Activated CD8-positive, alpha-beta T cell treated with anti-CD3 and anti-CD28 coated beads, Interleukin-2, amount 10 ng/mL, durations not matched to agents 7 days and 5 days (primary cell): ENCODE measurements at regions not wholly inside any gene's neighbourhood (a gene's known extent, or its start where the extent isn't known, plus 50 kb on each side); places are given as distances from the start of the nearest gene placed in this dataset.
"Not testable (repeated sequence)": the region's sequence is repeated elsewhere in the genome, so short reads cannot be mapped to it uniquely, and the experiment has no call there.

Experiments
- ATAC-seq: fragments of 150-1000 bp; cut with Tn5 transposase; one replicate; pipeline ENCODE4 v1.10.0; 2021; ENCODE audit warnings: moderate library complexity
- CTCF ChIA-PET: fragments of 350-600 bp; sonication (Branson Sonifier 250); formaldehyde crosslinking; loops from one replicate; lab custom pipeline; 2021; ENCODE audit warnings: antibody characterized with exemption; lab: Charles Lee
- POLR2A ChIA-PET: fragments of 350-600 bp; sonication (Branson Sonifier 250); formaldehyde crosslinking; loops from one replicate; lab custom pipeline; 2021; ENCODE audit warnings: antibody characterized with exemption; lab: Charles Lee
- DNase-seq: peaks from one replicate; pipeline ENCODE4 v3.0.0-alpha.2; 2020
- H3K27ac Mint-ChIP-seq: one replicate; pipeline ENCODE4 v1.8.0; 2021; ENCODE audit warnings: mild to moderate bottlenecking, mixed read lengths
- H3K27me3 Mint-ChIP-seq: one replicate; pipeline ENCODE4 v1.8.0; 2021; ENCODE audit warnings: low read depth, mixed read lengths
- H3K36me3 Mint-ChIP-seq: one replicate; pipeline ENCODE4 v1.8.0; 2021; ENCODE audit warnings: low read depth, mixed read lengths
- H3K4me1 Mint-ChIP-seq: one replicate; pipeline ENCODE4 v1.8.0; 2021; ENCODE audit warnings: low read depth, mixed read lengths
- H3K4me3 Mint-ChIP-seq: one replicate; pipeline ENCODE4 v1.8.0; 2021; ENCODE audit warnings: mild to moderate bottlenecking, mixed read lengths
- H3K9me3 Mint-ChIP-seq: one replicate; pipeline ENCODE4 v1.8.0; 2022; ENCODE audit warnings: mixed read lengths; ENCODE audit not compliant: insufficient read depth

DNA sequence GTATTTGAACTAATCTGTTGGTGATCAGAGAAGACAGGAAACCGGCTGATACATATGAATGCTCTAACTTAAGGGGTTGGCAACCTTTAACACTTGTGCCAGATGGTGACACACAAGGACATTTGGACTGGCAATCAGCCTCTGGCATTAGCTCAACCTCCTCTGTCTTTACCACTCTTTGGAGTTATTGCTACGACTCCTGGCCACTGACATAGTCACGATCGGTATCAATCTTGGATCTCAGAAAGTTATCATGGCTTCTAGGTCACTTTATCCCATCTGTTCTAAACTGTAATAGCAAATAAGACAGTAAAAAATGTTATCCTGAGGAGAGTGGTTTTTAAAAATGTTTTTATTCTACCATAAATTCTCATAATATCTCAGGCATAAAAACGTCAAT is 575.2 kb upstream of the MDGA2 start:
- ATAC-seq (no peak), DNase-seq (no peak)
- H3K27me3 Mint-ChIP-seq = no peaks in the 10 kb centered on the region
- H3K9me3 Mint-ChIP-seq = peaks cover 3% of the 10 kb centered on the region
- no peaks in the 10 kb centered on the region for H3K36me3 Mint-ChIP-seq
- H3K27ac Mint-ChIP-seq = no peak overlapping the region
- POLR2A ChIA-PET = no interaction called here
- CTCF ChIA-PET = no interaction called here
- no peaks in the 10 kb centered on the region for H3K4me1 Mint-ChIP-seq
- H3K4me3 Mint-ChIP-seq = no peak overlapping the region

GRCh38 chr14:48247977-48248376 is 572.6 kb upstream of the MDGA2 start:
- ATAC-seq (no peak), DNase-seq (no peak)
- Mint-ChIP-seq H3K9me3 (peaks cover 3% of the 10 kb centered on the region), H3K4me3 (no peak overlapping the region), H3K36me3 (no peaks in the 10 kb centered on the region), H3K27me3 (no peaks in the 10 kb centered on the region), H3K4me1 (no peaks in the 10 kb centered on the region), H3K27ac (no peak overlapping the region)
- POLR2A ChIA-PET = no interaction called here
- CTCF ChIA-PET = no interaction called here

DNA sequence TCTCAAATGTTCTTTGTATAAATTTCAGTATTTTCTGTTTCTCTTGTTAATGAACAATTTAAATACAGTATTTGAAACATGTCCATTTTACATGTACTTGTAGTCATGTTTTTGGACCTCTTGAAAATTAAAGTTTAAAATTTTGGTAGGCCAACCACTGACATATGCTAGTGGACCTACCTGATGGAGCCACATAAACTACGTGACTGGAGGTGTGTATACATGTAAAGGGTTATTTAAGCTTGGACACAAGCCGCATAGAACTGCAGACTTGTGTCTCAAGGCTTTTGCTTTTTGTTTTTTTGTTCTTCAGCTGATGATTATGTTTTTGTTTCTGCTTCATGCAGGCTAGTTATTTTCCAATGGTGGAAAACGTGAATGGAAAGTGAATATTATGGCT is 568.5 kb upstream of the MDGA2 start:
- CTCF ChIA-PET = no interaction called here
- H3K4me1 Mint-ChIP-seq = no peaks in the 10 kb centered on the region

GRCh38 chr14:48229091-48229490 is 553.7 kb upstream of the MDGA2 start:
- ChIA-PET POLR2A (no interaction called here), CTCF (no interaction called here)
- DNase-seq (no peak), ATAC-seq (no peak)
- peaks cover 8% of the 10 kb centered on the region for H3K9me3 Mint-ChIP-seq
- no peaks in the 10 kb centered on the region for H3K27me3 Mint-ChIP-seq
- H3K36me3 Mint-ChIP-seq = no peaks in the 10 kb centered on the region
- no peak overlapping the region for H3K27ac Mint-ChIP-seq
- H3K4me1 Mint-ChIP-seq = no peaks in the 10 kb centered on the region
- H3K4me3 Mint-ChIP-seq = no peak overlapping the region

More for the DNA sequence above, 568.5 kb upstream of the MDGA2 start:
- H3K27me3 Mint-ChIP-seq = no peaks in the 10 kb centered on the region
- DNase-seq (no peak), ATAC-seq (no peak)
- no peak overlapping the region for H3K27ac Mint-ChIP-seq
- POLR2A ChIA-PET = no interaction called here
- no peaks in the 10 kb centered on the region for H3K36me3 Mint-ChIP-seq
- no peak overlapping the region for H3K4me3 Mint-ChIP-seq
- H3K9me3 Mint-ChIP-seq = peaks cover 3% of the 10 kb centered on the region

- Mint-ChIP-seq H3K4me1 (no peaks in the 10 kb centered on the region), H3K4me3 (no peak overlapping the region)
- DNase-seq = no peak
Observed at GRCh38 chr14:48193893-48194292, 518.5 kb upstream of the MDGA2 start.

DNA sequence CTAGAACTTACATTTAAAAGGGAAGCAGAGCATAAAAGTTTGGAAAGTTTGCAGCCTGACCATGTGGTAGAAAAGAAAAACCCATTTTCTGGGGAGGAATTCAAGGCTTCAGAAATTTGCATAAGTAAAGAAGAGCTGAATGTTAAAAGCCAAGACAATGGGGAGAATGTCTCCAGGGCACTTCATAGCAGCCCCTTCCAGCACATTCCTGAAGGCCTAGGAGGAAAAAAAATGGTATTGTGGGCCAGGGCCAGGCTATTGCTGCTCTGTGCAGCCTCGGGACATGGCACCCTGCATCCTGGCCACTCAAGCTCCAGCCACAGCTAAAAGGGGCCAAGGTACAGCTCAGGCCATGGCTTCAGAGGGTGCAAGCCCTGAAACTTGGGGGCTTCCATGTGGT is 474.2 kb upstream of the MDGA2 start:
- H3K36me3 Mint-ChIP-seq, H3K9me3 Mint-ChIP-seq, ATAC-seq, H3K4me1 Mint-ChIP-seq, H3K4me3 Mint-ChIP-seq, POLR2A ChIA-PET, DNase-seq, CTCF ChIA-PET, H3K27ac Mint-ChIP-seq, H3K27me3 Mint-ChIP-seq: not testable (repeated sequence)

More at GRCh38 chr14:48193893-48194292, 518.5 kb upstream of the MDGA2 start:
- POLR2A ChIA-PET = no interaction called here
- no peaks in the 10 kb centered on the region for H3K27me3 Mint-ChIP-seq
- CTCF ChIA-PET = no interaction called here
- H3K9me3 Mint-ChIP-seq = no peaks in the 10 kb centered on the region
- ATAC-seq = no peak
- H3K36me3 Mint-ChIP-seq = no peaks in the 10 kb centered on the region
- no peak overlapping the region for H3K27ac Mint-ChIP-seq

DNA sequence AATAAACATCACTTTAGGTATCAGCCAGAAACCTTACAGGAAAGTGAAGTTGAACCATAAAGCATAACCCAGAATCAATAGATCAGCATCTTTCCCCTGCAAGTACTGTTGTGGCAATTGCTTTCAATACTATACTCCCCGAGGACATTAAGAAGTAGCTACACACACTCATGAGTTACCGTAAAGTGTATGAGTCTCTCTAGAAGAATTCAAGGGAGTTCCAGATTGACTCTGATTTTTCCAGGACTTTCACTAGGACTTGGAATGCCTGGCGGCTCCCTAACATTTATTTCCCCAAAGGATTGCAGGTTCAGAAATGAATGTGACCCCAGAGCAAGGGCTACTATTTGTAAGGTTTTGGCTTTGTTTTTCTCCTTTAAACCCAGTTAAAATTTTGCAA is 465.4 kb upstream of the MDGA2 start:
- DNase-seq = no peak
- ChIA-PET POLR2A (no interaction called here), CTCF (no interaction called here)
- no peak for ATAC-seq
- H3K36me3 Mint-ChIP-seq = no peaks in the 10 kb centered on the region
- peaks cover 3% of the 10 kb centered on the region for H3K9me3 Mint-ChIP-seq
- no peak overlapping the region for H3K27ac Mint-ChIP-seq
- H3K4me1 Mint-ChIP-seq = no peaks in the 10 kb centered on the region
- no peaks in the 10 kb centered on the region for H3K27me3 Mint-ChIP-seq
- H3K4me3 Mint-ChIP-seq = no peak overlapping the region

- Mint-ChIP-seq H3K36me3 (no peaks in the 10 kb centered on the region), H3K4me3 (no peak overlapping the region), H3K9me3 (no peaks in the 10 kb centered on the region), H3K27me3 (no peaks in the 10 kb centered on the region), H3K27ac (no peak overlapping the region), H3K4me1 (no peaks in the 10 kb centered on the region)
- no peak for ATAC-seq
- ChIA-PET CTCF (no interaction called here), POLR2A (no interaction called here)
- no peak for DNase-seq
Observed at GRCh38 chr14:48129472-48129871, 454.1 kb upstream of the MDGA2 start.

GRCh38 chr14:48127674-48128073 is 452.3 kb upstream of the MDGA2 start:
- no peak overlapping the region for H3K27ac Mint-ChIP-seq
- H3K4me3 Mint-ChIP-seq = no peak overlapping the region
- no peaks in the 10 kb centered on the region for H3K36me3 Mint-ChIP-seq
- no peaks in the 10 kb centered on the region for H3K27me3 Mint-ChIP-seq
- H3K4me1 Mint-ChIP-seq = no peaks in the 10 kb centered on the region
- H3K9me3 Mint-ChIP-seq = no peaks in the 10 kb centered on the region
- no peak for DNase-seq
- ATAC-seq = no peak
- ChIA-PET CTCF (no interaction called here), POLR2A (no interaction called here)

DNA sequence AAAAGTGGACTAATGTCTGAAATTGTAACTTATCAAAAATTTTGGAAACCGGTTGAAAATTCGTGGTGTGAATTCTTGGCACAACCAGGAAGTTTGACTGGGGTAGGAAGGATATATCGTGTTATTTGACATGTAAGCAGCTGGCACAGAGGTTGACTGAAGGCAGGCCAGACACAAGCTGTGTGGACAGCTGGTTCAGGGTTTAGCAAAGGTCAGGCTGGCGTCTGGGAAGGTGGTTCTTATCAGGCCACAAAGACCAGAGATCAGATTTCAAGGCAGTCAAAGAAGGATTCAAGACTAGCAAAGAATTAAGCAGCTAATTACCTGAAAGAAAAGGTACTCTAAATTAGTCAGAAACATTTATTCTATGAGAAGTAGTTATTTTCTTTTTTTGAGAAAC is 450.2 kb upstream of the MDGA2 start:
- H3K36me3 Mint-ChIP-seq = no peaks in the 10 kb centered on the region
- no peaks in the 10 kb centered on the region for H3K9me3 Mint-ChIP-seq
- H3K27me3 Mint-ChIP-seq = no peaks in the 10 kb centered on the region
- no peaks in the 10 kb centered on the region for H3K4me1 Mint-ChIP-seq
- ChIA-PET POLR2A (no interaction called here), CTCF (no interaction called here)
- no peak overlapping the region for H3K27ac Mint-ChIP-seq
- H3K4me3 Mint-ChIP-seq = no peak overlapping the region
- DNase-seq = no peak
- ATAC-seq = no peak

GRCh38 chr14:48113713-48114112 is 438.3 kb upstream of the MDGA2 start:
- Mint-ChIP-seq H3K27me3 (no peaks in the 10 kb centered on the region), H3K9me3 (peaks cover 3% of the 10 kb centered on the region), H3K4me1 (no peaks in the 10 kb centered on the region), H3K27ac (no peak overlapping the region), H3K4me3 (no peak overlapping the region), H3K36me3 (no peaks in the 10 kb centered on the region)
- DNase-seq (no peak), ATAC-seq (no peak)
- CTCF ChIA-PET = no interaction called here
- POLR2A ChIA-PET = no interaction called here

DNA sequence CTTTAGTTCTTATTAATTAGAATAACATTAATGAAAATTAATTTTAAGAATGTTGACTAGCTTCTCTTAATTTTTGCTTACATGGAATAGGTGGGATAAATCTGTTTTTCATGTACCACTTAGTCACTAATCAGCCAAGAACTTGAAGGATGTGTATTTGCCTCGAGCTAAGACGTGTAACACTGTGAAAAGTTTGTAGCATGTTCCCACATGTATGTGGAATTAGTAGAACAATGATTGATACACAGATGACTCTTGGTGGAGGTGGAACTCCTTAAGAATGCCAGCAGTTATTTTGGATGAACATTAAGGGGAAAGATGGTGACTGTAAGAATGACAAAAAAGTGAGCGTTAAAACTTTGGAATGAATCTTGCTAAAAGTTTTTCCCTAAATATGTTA is 435.7 kb upstream of the MDGA2 start:
- H3K36me3 Mint-ChIP-seq = no peaks in the 10 kb centered on the region
- no peak overlapping the region for H3K4me3 Mint-ChIP-seq
- DNase-seq = no peak
- ChIA-PET POLR2A (no interaction called here), CTCF (no interaction called here)
- no peaks in the 10 kb centered on the region for H3K4me1 Mint-ChIP-seq
- ATAC-seq = no peak
- no peaks in the 10 kb centered on the region for H3K27me3 Mint-ChIP-seq
- peaks cover 3% of the 10 kb centered on the region for H3K9me3 Mint-ChIP-seq
- H3K27ac Mint-ChIP-seq = no peak overlapping the region

DNA sequence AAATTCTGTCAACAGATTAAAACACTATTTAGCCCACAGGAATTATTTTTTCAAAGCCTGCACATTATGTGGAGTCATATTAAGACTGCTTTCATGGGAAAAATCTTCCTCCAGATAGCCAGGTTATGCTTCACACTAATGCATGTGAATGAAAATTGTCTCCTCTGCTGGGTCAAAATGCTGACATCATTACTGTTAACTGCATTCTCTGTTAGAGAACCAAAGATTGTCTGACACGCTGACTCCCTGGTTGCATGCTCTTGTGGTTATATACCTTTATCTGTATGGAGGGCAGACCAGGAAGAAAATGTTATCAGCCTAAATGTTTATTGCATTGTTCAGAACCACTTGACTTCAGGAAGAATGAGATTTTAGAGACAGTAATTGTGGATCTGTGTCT is 432.2 kb upstream of the MDGA2 start:
- ChIA-PET POLR2A (no interaction called here), CTCF (no interaction called here)
- Mint-ChIP-seq H3K4me3 (no peak overlapping the region), H3K9me3 (no peaks in the 10 kb centered on the region), H3K4me1 (no peaks in the 10 kb centered on the region), H3K27ac (no peak overlapping the region), H3K27me3 (no peaks in the 10 kb centered on the region), H3K36me3 (no peaks in the 10 kb centered on the region)
- no peak for ATAC-seq
- DNase-seq = no peak
